Breast epithelium (tissue), 4 donors: ENCODE measurements at regions not wholly inside any gene's neighbourhood (a gene's known extent, or its start where the extent isn't known, plus 50 kb on each side); places are given as distances from the start of the nearest gene placed in this dataset.

ENCODE experiments used
- DNase-seq, 2 donors: peaks; one replicate each; pipeline ENCODE4 v3.0.0-alpha.2; 2019; ENCODE audit warnings: low spot score in 2 of 2
- H3K27ac ChIP-seq, 2 donors: fragments of 200-600 bp; sonication (generic) in 1 of 2; one replicate each; pipeline ENCODE4 v1.5.1; 2016 to 2019; ENCODE audit warnings: mild to moderate bottlenecking in 1 of 2
- H3K27me3 ChIP-seq, 2 donors: fragments of 200-600 bp; sonication (generic) in 1 of 2; one replicate each; pipeline versions ENCODE4 v1.5.1 to v1.6.0; 2017 to 2019; ENCODE audit warnings: control low read depth in 1 of 2, mild to moderate bottlenecking in 1 of 2
- H3K36me3 ChIP-seq: fragments of 200-600 bp; one replicate; pipeline ENCODE4 v1.5.1; 2019
- H3K4me1 ChIP-seq, 2 donors: fragments of 200-600 bp; sonication (generic); one replicate each; pipeline ENCODE4 v1.5.1; 2016 to 2019; ENCODE audit warnings: control low read depth in 1 of 2
- H3K4me3 ChIP-seq, 3 donors: fragments of 200-600 bp; sonication (generic); 1 replicate in 2 of 3; 2 replicates in 1 of 3; pipeline ENCODE4 v1.5.1; 2016 to 2019; ENCODE audit warnings: mild to moderate bottlenecking in 3 of 3, moderate library complexity in 2 of 3
- H3K9me3 ChIP-seq, 2 donors: fragments of 200-600 bp; sonication (generic) in 1 of 2; one replicate each; pipeline ENCODE4 v1.5.1; 2016 to 2019; ENCODE audit warnings: control low read depth in 1 of 2
- CTCF ChIP-seq, 3 donors: fragments of 450-650 bp; IDR thresholded peaks; one replicate each; pipeline ENCODE4 v1.5.1; 2016 to 2017; ENCODE audit warnings: antibody characterized with exemption in 3 of 3, mild to moderate bottlenecking in 3 of 3, moderate library complexity in 3 of 3
- POLR2A ChIP-seq: fragments of 450-650 bp; IDR thresholded peaks from one replicate; pipeline ENCODE4 v1.6.1; 2016; ENCODE audit warnings: antibody characterized with exemption, mild to moderate bottlenecking, moderate library complexity
- POLR2AphosphoS5 ChIP-seq, 3 donors: sonication (generic); formaldehyde crosslinking; IDR thresholded peaks; one replicate each; pipeline ENCODE4 v1.6.1; 2017; ENCODE audit warnings: antibody characterized with exemption in 3 of 3
- intact Hi-C: fragments of 100-400 bp; cut with DNase I; formaldehyde crosslinking; loops from one replicate; pipeline ENCODE4 v1.15.1; 2023; ENCODE audit warnings: low total_unique reads

- TF ChIP-seq POLR2A (no peak), POLR2AphosphoS5 (IDR thresholded peaks at IDR 0.05) (no peak), CTCF (IDR thresholded peaks at IDR 0.05) (no peak)
- no peaks in the 10 kb centered on the region for H3K9me3 ChIP-seq
- intact Hi-C loops = no loop called here
- DNase-seq = no peak
- no peaks in the 10 kb centered on the region for H3K36me3 ChIP-seq
- no peak overlapping the region for H3K4me3 ChIP-seq
- H3K27me3 ChIP-seq = no peaks in the 10 kb centered on the region
- no peak overlapping the region for H3K27ac ChIP-seq
- H3K4me1 ChIP-seq = no peaks in the 10 kb centered on the region
Measured at GRCh38 chr2:180187611-180188010, 180.5 kb upstream of the CWC22 start.

GRCh38 chr2:180184506-180184905 is 177.4 kb upstream of the CWC22 start:
- H3K36me3 ChIP-seq = no peaks in the 10 kb centered on the region
- no peaks in the 10 kb centered on the region for H3K4me1 ChIP-seq
- no peak overlapping the region for H3K27ac ChIP-seq
- DNase-seq = no peak
- H3K27me3 ChIP-seq = no peaks in the 10 kb centered on the region
- intact Hi-C loops = no loop called here
- no peaks in the 10 kb centered on the region for H3K9me3 ChIP-seq
- TF ChIP-seq POLR2AphosphoS5 (IDR thresholded peaks at IDR 0.05) = no peak
- no peak overlapping the region for H3K4me3 ChIP-seq

GRCh38 chr2:180180511-180180910 is 173.4 kb upstream of the CWC22 start:
- H3K27ac ChIP-seq = no peak overlapping the region
- H3K4me3 ChIP-seq = no peak overlapping the region
- H3K27me3 ChIP-seq = no peaks in the 10 kb centered on the region
- intact Hi-C loops = no loop called here
- H3K9me3 ChIP-seq = no peaks in the 10 kb centered on the region
- H3K36me3 ChIP-seq = no peaks in the 10 kb centered on the region
- no peak for TF ChIP-seq POLR2A
- TF ChIP-seq POLR2AphosphoS5 (IDR thresholded peaks at IDR 0.05) = no peak
- TF ChIP-seq CTCF (IDR thresholded peaks at IDR 0.05) = no peak
- DNase-seq = no peak
- H3K4me1 ChIP-seq = no peaks in the 10 kb centered on the region

GRCh38 chr2:180177534-180177933 is 170.4 kb upstream of the CWC22 start:
- H3K9me3 ChIP-seq = no peaks in the 10 kb centered on the region
- no peak overlapping the region for H3K27ac ChIP-seq
- no peak for DNase-seq
- intact Hi-C loops = no loop called here
- TF ChIP-seq POLR2A (no peak), CTCF (IDR thresholded peaks at IDR 0.05) (no peak), POLR2AphosphoS5 (IDR thresholded peaks at IDR 0.05) (no peak)
- H3K36me3 ChIP-seq = no peaks in the 10 kb centered on the region
- H3K27me3 ChIP-seq = no peaks in the 10 kb centered on the region
- H3K4me1 ChIP-seq = no peaks in the 10 kb centered on the region
- no peak overlapping the region for H3K4me3 ChIP-seq

- H3K27me3 ChIP-seq = no peaks in the 10 kb centered on the region
- no peak overlapping the region for H3K27ac ChIP-seq
- TF ChIP-seq CTCF (IDR thresholded peaks at IDR 0.05) (no peak), POLR2A (no peak), POLR2AphosphoS5 (IDR thresholded peaks at IDR 0.05) (no peak)
- no peak overlapping the region for H3K4me3 ChIP-seq
- no peaks in the 10 kb centered on the region for H3K4me1 ChIP-seq
- H3K9me3 ChIP-seq = no peaks in the 10 kb centered on the region
- no peak for DNase-seq
- no peaks in the 10 kb centered on the region for H3K36me3 ChIP-seq
- intact Hi-C loops = no loop called here
Measured at GRCh38 chr2:180175736-180176135, 168.6 kb upstream of the CWC22 start.

- no peaks in the 10 kb centered on the region for H3K27me3 ChIP-seq
- intact Hi-C loops = no loop called here
- no peak overlapping the region for H3K4me3 ChIP-seq
- no peak overlapping the region for H3K27ac ChIP-seq
- TF ChIP-seq POLR2AphosphoS5 (IDR thresholded peaks at IDR 0.05) (no peak), CTCF (IDR thresholded peaks at IDR 0.05) (no peak)
- DNase-seq = no peak
- H3K9me3 ChIP-seq = peaks cover 3 to 6% of the 10 kb centered on the region in 2 donors
- H3K4me1 ChIP-seq = no peaks in the 10 kb centered on the region
- no peaks in the 10 kb centered on the region for H3K36me3 ChIP-seq
Measured at GRCh38 chr2:180174580-180174979, 167.5 kb upstream of the CWC22 start.
